GM06990 (cell line): ENCODE measurements at regions not wholly inside any gene's neighbourhood (a gene's known extent, or its start where the extent isn't known, plus 50 kb on each side); places are given as distances from the start of the nearest gene placed in this dataset.
A peak's percentile ranks its signal among the peaks of the same experiment; 100 is the strongest.

Experiments
- DNase-seq: peaks from one replicate; pipeline ENCODE4 v3.0.0-alpha.2; 2011; ENCODE audit not compliant: insufficient read length; ENCODE audit errors: extremely low read depth
- H3K27me3 ChIP-seq: replicated peaks from 2 replicates; pipeline ENCODE4 v1.6.0; 2011; ENCODE audit warnings: low read length; ENCODE audit not compliant: control insufficient read depth, insufficient read depth
- H3K36me3 ChIP-seq: 2 replicates; pipeline ENCODE4 v1.5.1; 2011; ENCODE audit warnings: low read length; ENCODE audit not compliant: control insufficient read depth, insufficient read depth
- H3K4me3 ChIP-seq: replicated peaks from 2 replicates; pipeline ENCODE4 v1.5.1; 2011; ENCODE audit warnings: low read depth, mild to moderate bottlenecking, control low read depth, low read length
- TF ChIP-seq, protein P1 (sequence below): IDR thresholded peaks from 2 replicates; pipeline ENCODE4 v1.5.1; 2011; ENCODE audit warnings: low read length, control low read depth, mild to moderate bottlenecking, inconsistent platforms; ENCODE audit not compliant: insufficient read depth, poor library complexity, severe bottlenecking

DNA sequence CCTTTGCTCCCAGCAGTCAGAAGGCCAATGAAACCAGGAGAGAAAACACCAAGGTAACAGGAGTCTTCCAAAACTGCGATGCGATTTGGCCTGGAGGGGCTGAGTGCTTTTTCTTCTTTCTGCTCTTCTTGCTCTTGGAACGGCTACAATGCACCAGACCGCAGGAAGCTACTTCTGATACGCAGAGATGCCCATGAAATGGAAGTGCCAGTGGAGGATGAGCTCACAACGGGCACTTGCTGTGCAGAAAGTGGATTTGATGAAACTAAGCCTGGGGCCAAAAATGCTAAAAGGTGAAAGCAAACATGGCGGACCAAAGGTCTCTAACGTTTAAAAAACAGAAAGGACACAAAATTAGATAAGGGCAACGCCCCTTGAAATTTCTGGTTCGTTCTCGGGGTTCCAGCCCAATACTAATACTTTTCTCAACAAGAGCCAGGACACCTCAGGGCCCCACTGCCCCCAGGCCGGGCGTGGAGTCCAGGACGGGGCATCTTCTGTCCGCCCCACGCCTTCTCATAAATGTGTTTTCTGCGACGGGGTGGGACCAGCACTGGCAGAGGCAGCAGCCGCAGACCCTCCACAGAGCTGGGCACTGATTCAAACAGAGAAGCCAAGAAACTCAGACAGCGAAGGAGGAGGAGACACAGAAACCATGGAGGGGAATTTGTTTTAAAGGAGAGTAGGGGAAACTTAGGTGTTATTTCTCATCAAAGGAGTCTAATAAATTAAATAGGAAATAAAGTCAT is 101.3 kb downstream of the CRYAA start:
- DNase-seq, result no peak
- Histone ChIP-seq H3K4me3 (no peak overlapping the region), H3K27me3 (no peaks in the 10 kb centered on the region; the same call in 1 of the 2 replicates), H3K36me3 (no peaks in the 10 kb centered on the region)
- TF ChIP-seq, protein P1, sequence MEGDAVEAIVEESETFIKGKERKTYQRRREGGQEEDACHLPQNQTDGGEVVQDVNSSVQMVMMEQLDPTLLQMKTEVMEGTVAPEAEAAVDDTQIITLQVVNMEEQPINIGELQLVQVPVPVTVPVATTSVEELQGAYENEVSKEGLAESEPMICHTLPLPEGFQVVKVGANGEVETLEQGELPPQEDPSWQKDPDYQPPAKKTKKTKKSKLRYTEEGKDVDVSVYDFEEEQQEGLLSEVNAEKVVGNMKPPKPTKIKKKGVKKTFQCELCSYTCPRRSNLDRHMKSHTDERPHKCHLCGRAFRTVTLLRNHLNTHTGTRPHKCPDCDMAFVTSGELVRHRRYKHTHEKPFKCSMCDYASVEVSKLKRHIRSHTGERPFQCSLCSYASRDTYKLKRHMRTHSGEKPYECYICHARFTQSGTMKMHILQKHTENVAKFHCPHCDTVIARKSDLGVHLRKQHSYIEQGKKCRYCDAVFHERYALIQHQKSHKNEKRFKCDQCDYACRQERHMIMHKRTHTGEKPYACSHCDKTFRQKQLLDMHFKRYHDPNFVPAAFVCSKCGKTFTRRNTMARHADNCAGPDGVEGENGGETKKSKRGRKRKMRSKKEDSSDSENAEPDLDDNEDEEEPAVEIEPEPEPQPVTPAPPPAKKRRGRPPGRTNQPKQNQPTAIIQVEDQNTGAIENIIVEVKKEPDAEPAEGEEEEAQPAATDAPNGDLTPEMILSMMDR, result no peak

DNA sequence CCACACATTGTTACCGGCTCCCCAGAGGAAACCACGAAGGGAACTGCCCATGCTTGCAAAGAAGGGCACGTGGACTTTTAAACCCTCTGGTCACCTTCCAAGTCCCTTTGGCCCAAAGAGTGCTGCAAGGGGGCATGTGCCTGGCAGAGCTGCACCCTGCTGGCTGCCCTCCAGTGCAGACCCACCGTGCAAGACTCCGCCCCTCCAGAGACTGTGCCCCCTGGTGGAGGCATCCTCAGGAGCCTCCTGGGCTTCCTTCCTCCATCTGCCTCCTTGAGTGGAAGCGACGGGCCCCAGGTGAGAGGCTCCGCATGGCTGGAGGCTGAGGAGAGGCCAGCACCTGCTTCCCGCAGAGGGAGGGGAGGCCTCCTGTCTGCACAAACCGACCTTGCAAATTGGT is 100.6 kb downstream of the CRYAA start:
- Histone ChIP-seq H3K36me3 (no peaks in the 10 kb centered on the region), H3K27me3 (no peaks in the 10 kb centered on the region; the same call in 1 of the 2 replicates), H3K4me3 (no peak overlapping the region)
- peak; percentile 28 for DNase-seq
- TF ChIP-seq, protein P1, result peak; percentile 71

DNA sequence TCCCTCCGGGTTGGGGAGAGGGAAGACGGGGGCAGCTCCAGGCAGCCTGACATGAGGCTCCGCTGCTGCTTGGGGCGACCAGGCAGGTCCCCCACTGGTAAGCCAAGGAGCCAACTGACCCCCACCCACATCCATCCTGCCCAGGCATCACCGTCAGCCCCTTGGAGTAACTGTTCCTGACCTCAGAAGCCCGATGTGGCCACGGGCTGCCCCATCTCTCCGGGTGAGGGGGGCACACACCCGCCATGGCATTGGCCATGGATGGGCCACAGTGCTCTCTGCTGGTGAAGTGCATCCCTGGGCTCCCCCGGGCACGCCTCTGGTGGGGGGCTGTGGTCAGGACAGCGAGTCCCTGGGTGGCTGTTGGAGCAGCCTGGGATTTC is 100.0 kb downstream of the CRYAA start:
- H3K27me3 ChIP-seq, result no peaks in the 10 kb centered on the region; the same call in 1 of the 2 replicates
- no peaks in the 10 kb centered on the region for H3K36me3 ChIP-seq
- TF ChIP-seq, protein P1, result peak; percentile 23
- no peak overlapping the region for H3K4me3 ChIP-seq
- no peak for DNase-seq

DNA sequence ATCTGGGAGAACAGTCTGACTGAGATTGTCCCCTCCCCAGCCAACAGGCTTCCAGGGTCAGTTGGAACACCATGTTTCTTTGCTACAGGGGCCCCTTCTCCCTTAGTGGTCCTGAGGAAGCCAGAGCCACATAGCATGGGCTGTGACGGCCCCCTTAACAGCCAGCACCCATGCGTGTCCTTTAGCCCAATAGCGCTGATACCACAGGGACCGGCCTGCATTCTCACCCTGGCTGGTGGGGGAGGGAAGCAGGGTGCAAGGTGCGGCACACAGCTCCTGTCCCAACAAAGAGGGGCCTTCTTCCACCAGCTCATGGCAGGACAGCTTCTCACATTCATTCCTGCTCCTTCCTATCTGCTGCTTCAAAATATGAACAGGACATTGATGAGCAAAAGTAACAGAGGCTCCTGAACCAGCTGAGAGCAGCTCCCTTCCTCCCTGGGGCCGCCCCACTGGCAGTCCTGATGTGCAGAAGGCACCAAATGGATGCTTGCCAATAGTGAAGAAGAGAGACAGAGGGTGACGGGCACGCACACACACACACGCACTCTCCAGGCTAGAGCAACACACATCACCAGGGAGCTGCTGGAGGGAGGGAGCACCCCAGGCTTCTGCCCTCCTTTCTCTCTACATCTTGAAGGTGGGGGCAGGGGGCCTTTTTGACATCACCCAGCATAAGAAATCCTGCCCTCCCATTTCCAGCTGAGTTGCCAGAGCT is 99.4 kb downstream of the CRYAA start:
- Histone ChIP-seq H3K4me3 (no peak overlapping the region), H3K36me3 (no peaks in the 10 kb centered on the region)

DNA sequence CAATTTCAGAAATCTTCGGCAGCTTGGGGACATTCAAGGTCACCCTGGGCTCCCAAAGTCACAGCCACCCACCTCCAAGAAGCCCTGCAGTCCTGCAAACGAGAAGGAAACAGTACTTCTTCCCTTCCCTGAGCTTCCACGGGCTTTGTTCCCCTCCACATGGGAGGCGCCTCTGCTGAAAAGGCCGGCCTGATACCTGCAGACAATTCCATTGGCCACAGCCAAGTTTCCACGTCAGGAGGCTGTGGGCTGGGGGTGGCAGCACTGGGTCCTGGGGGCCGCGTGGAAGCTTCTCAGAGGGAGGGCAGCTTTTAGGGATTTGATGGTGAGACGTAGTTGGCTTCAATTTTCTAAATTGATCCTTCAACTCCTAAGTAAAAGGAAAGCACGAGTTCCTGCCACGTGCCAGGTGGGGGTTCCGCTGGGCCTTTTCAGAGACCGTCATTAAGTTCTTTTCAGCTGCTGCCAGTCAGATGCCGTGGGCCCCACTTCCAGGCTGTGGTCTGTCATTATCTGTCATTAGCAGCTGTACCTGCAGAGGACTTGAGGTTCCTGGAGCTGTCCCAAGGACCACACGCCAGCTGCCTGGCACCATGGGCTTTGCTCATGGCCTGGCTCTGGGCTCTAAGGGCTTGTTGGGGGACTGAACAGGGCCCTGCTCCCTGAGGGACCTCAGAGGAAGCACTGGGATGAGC is 98.7 kb downstream of the CRYAA start:
- TF ChIP-seq, protein P1, result no peak
- Histone ChIP-seq H3K36me3 (no peaks in the 10 kb centered on the region), H3K27me3 (no peaks in the 10 kb centered on the region; the same call in 1 of the 2 replicates), H3K4me3 (no peak overlapping the region)
- DNase-seq, result no peak

More for the DNA sequence above, 99.4 kb downstream of the CRYAA start:
- TF ChIP-seq, protein P1, result no peak
- DNase-seq, result no peak
- no peaks in the 10 kb centered on the region; the same call in 1 of the 2 replicates for H3K27me3 ChIP-seq
